Ramos (cell line): ENCODE measurements at regions not wholly inside any gene's neighbourhood (a gene's known extent, or its start where the extent isn't known, plus 50 kb on each side); places are given as distances from the start of the nearest gene placed in this dataset.

Experiments
- in situ Hi-C: fragments of 300-500 bp; cut with MboI; formaldehyde crosslinking; loops from one replicate; pipeline ENCODE4 v1.14.3; 2022; ENCODE audit warnings: low sequenced_read_pairs; ENCODE audit not compliant: unreplicated experiment

GRCh38 chrX:7240929-7241328, 93.0 kb upstream of the PUDP start:
- in situ Hi-C loops: no loop called here

- in situ Hi-C loops: no loop called here
Observed at GRCh38 chrX:7235071-7235470, 87.1 kb upstream of the PUDP start.

GRCh38 chrX:7233580-7234406, 85.8 kb upstream of the PUDP start:
- in situ Hi-C loops: no loop called here

GRCh38 chrX:7228226-7228625, 80.3 kb upstream of the PUDP start:
- in situ Hi-C loops: no loop called here

- in situ Hi-C loops: no loop called here
Observed at GRCh38 chrX:7225338-7225737, 77.4 kb upstream of the PUDP start.

- in situ Hi-C loops: loop anchor here (25.0 kb wide), 1 partner anchor 486 kb away; no protein-coding TSS in a partner anchor
Observed at GRCh38 chrX:7223271-7223670, 75.3 kb upstream of the PUDP start.

GRCh38 chrX:7220121-7220520, 72.2 kb upstream of the PUDP start:
- in situ Hi-C loops: loop anchor here (25.0 kb wide), 1 partner anchor 483 kb away; no protein-coding TSS in a partner anchor

GRCh38 chrX:7219153-7219705, 71.3 kb upstream of the PUDP start:
- in situ Hi-C loops: loop anchor here (25.0 kb wide), 1 partner anchor 482 kb away; no protein-coding TSS in a partner anchor

GRCh38 chrX:7218321-7219152, 70.6 kb upstream of the PUDP start:
- in situ Hi-C loops: loop anchor here (25.0 kb wide), 1 partner anchor 481 kb away; no protein-coding TSS in a partner anchor

- in situ Hi-C loops: loop anchor here (25.0 kb wide), 1 partner anchor 480 kb away; no protein-coding TSS in a partner anchor
Observed at GRCh38 chrX:7216981-7217587, 69.1 kb upstream of the PUDP start.

GRCh38 chrX:7215842-7216241, 67.9 kb upstream of the PUDP start:
- in situ Hi-C loops: loop anchor here (25.0 kb wide), 1 partner anchor 479 kb away; no protein-coding TSS in a partner anchor

GRCh38 chrX:7214251-7214650, 66.3 kb upstream of the PUDP start:
- in situ Hi-C loops: loop anchor here (25.0 kb wide), 1 partner anchor 477 kb away; no protein-coding TSS in a partner anchor

GRCh38 chrX:7205037-7205577, 57.2 kb upstream of the PUDP start:
- in situ Hi-C loops: loop anchor here (25.0 kb wide), 1 partner anchor 468 kb away; no protein-coding TSS in a partner anchor

GRCh38 chrX:7204619-7205018, 56.7 kb upstream of the PUDP start:
- in situ Hi-C loops: loop anchor here (25.0 kb wide), 1 partner anchor 467 kb away; no protein-coding TSS in a partner anchor

GRCh38 chrX:7202206-7202605, 54.3 kb upstream of the PUDP start:
- in situ Hi-C loops: loop anchor here (25.0 kb wide), 1 partner anchor 465 kb away; no protein-coding TSS in a partner anchor

GRCh38 chrX:7201496-7201895, 53.5 kb upstream of the PUDP start:
- in situ Hi-C loops: loop anchor here (25.0 kb wide), 1 partner anchor 464 kb away; no protein-coding TSS in a partner anchor

- in situ Hi-C loops: no loop called here
Observed at GRCh38 chrX:7198499-7198898, 50.5 kb upstream of the PUDP start.
